ENCODE measurements at regions not wholly inside any gene's neighbourhood (a gene's known extent, or its start where the extent isn't known, plus 50 kb on each side); places are given as distances from the start of the nearest gene placed in this dataset.
"Not testable (repeated sequence)": the region's sequence is repeated elsewhere in the genome, so short reads cannot be mapped to it uniquely, and the experiment has no call there.

DNA sequence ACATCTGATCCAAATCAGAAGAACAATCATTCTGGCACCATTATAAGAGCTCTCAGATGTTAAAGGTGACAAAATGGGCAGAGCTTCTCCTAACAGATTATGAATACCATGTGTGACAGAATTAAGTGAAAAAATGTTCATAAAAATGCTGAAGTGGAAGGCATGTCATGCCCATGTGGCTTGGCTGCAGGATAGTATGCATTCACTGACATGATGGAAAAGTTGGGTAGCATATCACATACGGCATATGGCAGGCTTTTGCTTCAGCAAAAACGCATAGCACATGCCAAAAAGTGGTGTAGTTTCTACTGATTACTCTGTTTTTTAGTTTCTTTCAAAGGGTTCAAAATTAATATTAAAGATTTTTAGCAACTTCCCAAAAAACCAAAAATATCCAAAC, 731.5 kb upstream of the EPHA7 start (continued):
- TF ChIP-seq ZNF775 (CRISPR knock-in tag; IDR thresholded peaks at IDR 0.05; ENCODE audit: borderline replicate concordance) (no peak), CREM (IDR thresholded peaks at IDR 0.05) (no peak), CREM (CRISPR knock-in tag; IDR thresholded peaks at IDR 0.05) (no peak), PCBP1 (IDR thresholded peaks at IDR 0.05; ENCODE audit: borderline replicate concordance, low read depth, low read length) (no peak), KMT2B (CRISPR knock-in tag; IDR thresholded peaks at IDR 0.05) (no peak)
- TF ChIP-seq, protein P1, sequence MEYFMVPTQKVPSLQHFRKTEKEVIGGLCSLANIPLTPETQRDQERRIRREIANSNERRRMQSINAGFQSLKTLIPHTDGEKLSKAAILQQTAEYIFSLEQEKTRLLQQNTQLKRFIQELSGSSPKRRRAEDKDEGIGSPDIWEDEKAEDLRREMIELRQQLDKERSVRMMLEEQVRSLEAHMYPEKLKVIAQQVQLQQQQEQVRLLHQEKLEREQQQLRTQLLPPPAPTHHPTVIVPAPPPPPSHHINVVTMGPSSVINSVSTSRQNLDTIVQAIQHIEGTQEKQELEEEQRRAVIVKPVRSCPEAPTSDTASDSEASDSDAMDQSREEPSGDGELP (IDR thresholded peaks at IDR 0.05; ENCODE audit: borderline replicate concordance, low read depth), result no peak

DNA sequence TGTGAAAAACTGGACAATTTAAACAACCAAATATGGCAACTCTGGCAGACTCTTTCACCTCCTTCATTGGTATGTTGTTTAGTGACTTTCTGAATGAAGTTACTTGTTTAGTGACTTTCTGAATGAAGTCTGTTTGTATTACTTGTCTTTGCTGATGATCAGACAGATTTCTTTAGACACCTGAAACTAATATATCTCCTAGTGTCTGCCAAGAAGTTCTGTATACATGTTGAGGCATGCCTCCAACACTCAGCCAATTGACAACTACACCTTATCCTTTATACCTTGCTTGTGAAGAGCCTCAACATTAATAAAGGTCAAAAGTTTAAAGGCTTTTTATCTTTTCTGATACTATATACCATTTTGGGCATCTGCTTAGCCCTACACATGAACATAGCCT, 725.4 kb upstream of the EPHA7 start:
- Histone ChIP-seq H3K9me3 (ENCODE audit: low read length) (no peaks in the 10 kb centered on the region), H3K79me2 (ENCODE audit: insufficient read depth, low read length) (no peaks in the 10 kb centered on the region), H3K27me3 (ENCODE audit: control insufficient read depth in 1 of 2, insufficient read depth in 2 of 2, low read length in 2 of 2) (no peaks in the 10 kb centered on the region), H3K9ac (ENCODE audit: insufficient read depth, low read depth, low read length) (no peak overlapping the region), H4K20me1 (ENCODE audit: insufficient read depth, low read length) (no peaks in the 10 kb centered on the region), H3K4me2 (ENCODE audit: low read depth, low read length) (no peak overlapping the region), H2AFZ (ENCODE audit: low read length) (no peak overlapping the region), H3K27ac (ENCODE audit: extremely low read length, insufficient read depth, low read length) (no peak overlapping the region), H3K4me1 (ENCODE audit: insufficient read depth, low read length) (no peaks in the 10 kb centered on the region), H3K4me3 (replicated peaks in 1 of 3; ENCODE audit: insufficient read depth in 1 of 3, low read depth in 2 of 3, low read length in 3 of 3) (no peak overlapping the region), H3K36me3 (replicated peaks in 1 of 2; ENCODE audit: control insufficient read depth in 1 of 2, insufficient read depth in 2 of 2, low read length in 2 of 2) (no peaks in the 10 kb centered on the region)
- FAIRE-seq (no peak), ATAC-seq (no peak), DNase-seq (ENCODE audit: low spot score) (no peak)
- ChIA-PET POLR2A (no interaction called here), CTCF (ENCODE audit: low intra/inter-chr PET ratio, low total read pairs) (no interaction called here)
- in situ Hi-C loops (cut with HindIII; ENCODE audit: extremely low pct_ligation_motif_present, low pct_unique_long_range_greater_than_20kb), result no loop called here
- intact Hi-C loops (cut with micrococcal nuclease; ENCODE audit: unreplicated experiment), result no loop called here
- TF ChIP-seq TBX2 (CRISPR knock-in tag; IDR thresholded peaks at IDR 0.05; ENCODE audit: borderline replicate concordance), result no peak
- no peak for TF ChIP-seq HOXA3 (CRISPR knock-in tag; IDR thresholded peaks at IDR 0.05)
- TF ChIP-seq ZNF232 (CRISPR knock-in tag; IDR thresholded peaks at IDR 0.05; ENCODE audit: borderline replicate concordance), result no peak
- no TSS peak for BruUV-seq (replicated peaks)

DNA sequence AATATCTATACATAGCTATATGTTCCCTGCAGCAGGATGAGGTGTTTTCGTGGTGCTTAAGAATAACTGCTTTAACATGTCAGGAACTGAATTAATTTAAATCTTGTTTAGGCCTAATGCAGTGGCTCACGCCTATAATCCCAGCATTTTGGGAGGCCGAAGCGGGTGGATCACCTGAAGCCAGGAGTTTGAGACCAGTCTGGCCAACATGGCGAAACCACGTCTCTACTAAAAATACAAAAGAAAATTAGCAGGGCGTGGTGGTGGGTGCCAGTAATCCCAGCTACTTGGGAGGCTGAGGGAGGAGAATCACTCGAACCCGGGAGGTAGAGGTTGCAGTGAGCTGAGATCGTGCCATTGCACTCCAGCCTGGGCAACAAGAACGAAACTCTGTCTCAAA, 717.8 kb upstream of the EPHA7 start:
- CTCF ChIA-PET (ENCODE audit: low intra/inter-chr PET ratio, low total read pairs), result not testable (repeated sequence)

More for the DNA sequence above, 717.8 kb upstream of the EPHA7 start:
- H3K27ac ChIP-seq (ENCODE audit: extremely low read length, insufficient read depth, low read length); H3K4me1 ChIP-seq (ENCODE audit: insufficient read depth, low read length); in situ Hi-C loops (cut with HindIII; ENCODE audit: extremely low pct_ligation_motif_present, low pct_unique_long_range_greater_than_20kb); H3K79me2 ChIP-seq (ENCODE audit: insufficient read depth, low read length); H3K4me3 ChIP-seq (replicated peaks in 1 of 3; ENCODE audit: insufficient read depth in 1 of 3, low read depth in 2 of 3, low read length in 3 of 3); H3K4me2 ChIP-seq (ENCODE audit: low read depth, low read length); H3K9me3 ChIP-seq (ENCODE audit: low read length); ATAC-seq; H3K9ac ChIP-seq (ENCODE audit: insufficient read depth, low read depth, low read length); H3K36me3 ChIP-seq (replicated peaks in 1 of 2; ENCODE audit: control insufficient read depth in 1 of 2, insufficient read depth in 2 of 2, low read length in 2 of 2); DNase-seq (ENCODE audit: low spot score); POLR2A ChIA-PET; FAIRE-seq; H3K27me3 ChIP-seq (ENCODE audit: control insufficient read depth in 1 of 2, insufficient read depth in 2 of 2, low read length in 2 of 2); H4K20me1 ChIP-seq (ENCODE audit: insufficient read depth, low read length); BruUV-seq (replicated peaks); intact Hi-C loops (cut with micrococcal nuclease; ENCODE audit: unreplicated experiment); H2AFZ ChIP-seq (ENCODE audit: low read length): not testable (repeated sequence)
- 1% methylated on average over 11 of the region's 11 CpGs for WGBS (ENCODE audit: low lambda C conversion rate)

All from HepG2 (cell line).